Chondrocyte (in vitro differentiated cells): ENCODE measurements at regions not wholly inside any gene's neighbourhood (a gene's known extent, or its start where the extent isn't known, plus 50 kb on each side); places are given as distances from the start of the nearest gene placed in this dataset.

ENCODE experiments used
- DNase-seq: peaks from one replicate; pipeline ENCODE4 v3.0.0; 2021; ENCODE audit warnings: mixed read lengths, low spot score
- H3K27ac Mint-ChIP-seq: one replicate; pipeline ENCODE4 v1.8.0; 2021; ENCODE audit warnings: mild to moderate bottlenecking, moderate library complexity, mixed read lengths; ENCODE audit not compliant: unreplicated experiment
- H3K27me3 Mint-ChIP-seq: 2 replicates; pipeline ENCODE4 v1.8.0; 2021; ENCODE audit warnings: low read depth, mixed read lengths
- H3K36me3 Mint-ChIP-seq: 2 replicates; pipeline ENCODE4 v1.8.0; 2021; ENCODE audit warnings: low read depth, mixed read lengths
- H3K4me1 Mint-ChIP-seq: 2 replicates; pipeline ENCODE4 v1.8.0; 2021; ENCODE audit warnings: low read depth, mild to moderate bottlenecking, mixed read lengths
- H3K4me3 Mint-ChIP-seq: one replicate; pipeline ENCODE4 v1.8.0; 2021; ENCODE audit warnings: mild to moderate bottlenecking, moderate library complexity, mixed read lengths; ENCODE audit not compliant: unreplicated experiment
- H3K9me3 Mint-ChIP-seq: 2 replicates; pipeline ENCODE4 v1.8.0; 2021; ENCODE audit warnings: low read depth, mixed read lengths
- CTCF ChIP-seq: fragments of 200-600 bp; sonication (generic); IDR thresholded peaks from 2 replicates; pipeline ENCODE4 v1.5.0; 2021; ENCODE audit warnings: antibody characterized with exemption, mild to moderate bottlenecking, moderate library complexity

GRCh38 chrX:27404366-27404765 lies 58.8 kb downstream of the PPP4R3C start:
- no peak overlapping the region for H3K4me3 Mint-ChIP-seq
- H3K9me3 Mint-ChIP-seq, result peaks cover 6% of the 10 kb centered on the region
- no peak for DNase-seq
- no peaks in the 10 kb centered on the region for H3K36me3 Mint-ChIP-seq
- no peak overlapping the region for H3K27ac Mint-ChIP-seq
- H3K27me3 Mint-ChIP-seq, result no peaks in the 10 kb centered on the region
- no peaks in the 10 kb centered on the region for H3K4me1 Mint-ChIP-seq
- TF ChIP-seq CTCF, result no peak

GRCh38 chrX:27399146-27399456 lies 64.0 kb downstream of the PPP4R3C start:
- TF ChIP-seq CTCF, result peak; percentile 34
- H3K9me3 Mint-ChIP-seq, result peaks cover 3% of the 10 kb centered on the region
- DNase-seq, result no peak
- no peak overlapping the region for H3K27ac Mint-ChIP-seq
- no peak overlapping the region for H3K4me3 Mint-ChIP-seq
- H3K27me3 Mint-ChIP-seq, result no peaks in the 10 kb centered on the region
- H3K4me1 Mint-ChIP-seq, result no peaks in the 10 kb centered on the region
- H3K36me3 Mint-ChIP-seq, result no peaks in the 10 kb centered on the region

GRCh38 chrX:27391623-27392022 lies 71.5 kb downstream of the PPP4R3C start:
- no peak overlapping the region for H3K27ac Mint-ChIP-seq
- no peaks in the 10 kb centered on the region for H3K27me3 Mint-ChIP-seq
- H3K4me1 Mint-ChIP-seq, result no peaks in the 10 kb centered on the region
- no peak overlapping the region for H3K4me3 Mint-ChIP-seq
- no peaks in the 10 kb centered on the region for H3K9me3 Mint-ChIP-seq
- no peak for TF ChIP-seq CTCF
- no peaks in the 10 kb centered on the region for H3K36me3 Mint-ChIP-seq
- no peak for DNase-seq

GRCh38 chrX:27381419-27381818 lies 81.7 kb downstream of the PPP4R3C start:
- peak; percentile 90 for DNase-seq
- Mint-ChIP-seq H3K9me3 (no peaks in the 10 kb centered on the region), H3K4me3 (no peak overlapping the region), H3K27me3 (no peaks in the 10 kb centered on the region), H3K4me1 (no peaks in the 10 kb centered on the region), H3K36me3 (no peaks in the 10 kb centered on the region), H3K27ac (no peak overlapping the region)
- TF ChIP-seq CTCF, result no peak

- no peak overlapping the region for H3K4me3 Mint-ChIP-seq
- no peaks in the 10 kb centered on the region for H3K4me1 Mint-ChIP-seq
- H3K27me3 Mint-ChIP-seq, result no peaks in the 10 kb centered on the region
- no peak for DNase-seq
- H3K27ac Mint-ChIP-seq, result no peak overlapping the region
- H3K9me3 Mint-ChIP-seq, result no peaks in the 10 kb centered on the region
- TF ChIP-seq CTCF, result no peak
- H3K36me3 Mint-ChIP-seq, result no peaks in the 10 kb centered on the region
Measured at GRCh38 chrX:27380163-27380845, 82.8 kb downstream of the PPP4R3C start.
